ENCODE measurements at regions not wholly inside any gene's neighbourhood (a gene's known extent, or its start where the extent isn't known, plus 50 kb on each side); places are given as distances from the start of the nearest gene placed in this dataset.
"Not testable (repeated sequence)": the region's sequence is repeated elsewhere in the genome, so short reads cannot be mapped to it uniquely, and the experiment has no call there.

GRCh38 chr5:91839233-91839632, 456.1 kb upstream of the ARRDC3 start:
- no peak for DNase-seq (ENCODE audit: low spot score)

GRCh38 chr5:91830361-91830953, 447.3 kb upstream of the ARRDC3 start:
- no peak for DNase-seq (ENCODE audit: low spot score)

GRCh38 chr5:91825618-91826017, 442.5 kb upstream of the ARRDC3 start:
- no peak for DNase-seq (ENCODE audit: low spot score)

- no peak for DNase-seq (ENCODE audit: low spot score)
Observed at GRCh38 chr5:91824406-91824805, 441.3 kb upstream of the ARRDC3 start.

GRCh38 chr5:91820874-91821273, 437.8 kb upstream of the ARRDC3 start:
- DNase-seq (ENCODE audit: low spot score), result no peak

- no peak for DNase-seq (ENCODE audit: low spot score)
Observed at GRCh38 chr5:91816681-91817080, 433.6 kb upstream of the ARRDC3 start.

- DNase-seq (ENCODE audit: low spot score), result no peak
Observed at GRCh38 chr5:91797576-91797975, 414.5 kb upstream of the ARRDC3 start.

- no peak for DNase-seq (ENCODE audit: low spot score)
Observed at GRCh38 chr5:91794856-91795548, 411.9 kb upstream of the ARRDC3 start.

- no peak for DNase-seq (ENCODE audit: low spot score)
Observed at GRCh38 chr5:91794455-91794854, 411.3 kb upstream of the ARRDC3 start.

- DNase-seq (ENCODE audit: low spot score), result no peak
Observed at GRCh38 chr5:91787718-91788117, 404.6 kb upstream of the ARRDC3 start.

- DNase-seq (ENCODE audit: low spot score), result no peak
Observed at GRCh38 chr5:91777671-91778070, 394.6 kb upstream of the ARRDC3 start.

GRCh38 chr5:91776249-91776648, 393.1 kb upstream of the ARRDC3 start:
- no peak for DNase-seq (ENCODE audit: low spot score)

GRCh38 chr5:91770400-91770799, 387.3 kb upstream of the ARRDC3 start:
- DNase-seq (ENCODE audit: low spot score), result no peak

GRCh38 chr5:91757383-91757782, 374.3 kb upstream of the ARRDC3 start:
- DNase-seq (ENCODE audit: low spot score), result not testable (repeated sequence)

- no peak for DNase-seq (ENCODE audit: low spot score)
Observed at GRCh38 chr5:91754990-91755389, 371.9 kb upstream of the ARRDC3 start.

- not testable (repeated sequence) for DNase-seq (ENCODE audit: low spot score)
Observed at GRCh38 chr5:91744470-91744869, 361.4 kb upstream of the ARRDC3 start.

- DNase-seq (ENCODE audit: low spot score), result no peak
Observed at GRCh38 chr5:91742550-91742949, 359.4 kb upstream of the ARRDC3 start.

- no peak for DNase-seq (ENCODE audit: low spot score)
Observed at GRCh38 chr5:91741764-91742505, 358.8 kb upstream of the ARRDC3 start.

- DNase-seq (ENCODE audit: low spot score), result no peak
Observed at GRCh38 chr5:91730026-91730425, 346.9 kb upstream of the ARRDC3 start.

- DNase-seq (ENCODE audit: low spot score), result no peak
Observed at GRCh38 chr5:91727463-91727862, 344.3 kb upstream of the ARRDC3 start.

GRCh38 chr5:91722736-91723467, 339.8 kb upstream of the ARRDC3 start:
- no peak for DNase-seq (ENCODE audit: low spot score)

- no peak for DNase-seq (ENCODE audit: low spot score)
Observed at GRCh38 chr5:91712718-91713117, 329.6 kb upstream of the ARRDC3 start.

- DNase-seq (ENCODE audit: low spot score), result no peak
Observed at GRCh38 chr5:91707521-91707841, 324.4 kb upstream of the ARRDC3 start.
